ENCODE measurements at regions not wholly inside any gene's neighbourhood (a gene's known extent, or its start where the extent isn't known, plus 50 kb on each side); places are given as distances from the start of the nearest gene placed in this dataset.

GRCh38 chr20:12824328-12825225 lies 184.2 kb upstream of the SPTLC3 start:
- H3K36me3 ChIP-seq, result no peaks in the 10 kb centered on the region
- H3K4me1 ChIP-seq, result peaks cover 0 to 4% (median 0%) of the 10 kb centered on the region in 3 donors
- no peaks in the 10 kb centered on the region for H3K27me3 ChIP-seq
- no peak for DNase-seq
- 29 to 31% methylated on average over 6 of the region's 6 CpGs for WGBS, 2 donors
- TF ChIP-seq CTCF (IDR thresholded peaks at IDR 0.05), result no peak
- no peak for TF ChIP-seq POLR2A (IDR thresholded peaks at IDR 0.05)
- no peak overlapping the region for H3K27ac ChIP-seq
- intact Hi-C loops (cut with DNase I), result no loop called here
- H3K9me3 ChIP-seq, result no peaks in the 10 kb centered on the region
- H3K4me3 ChIP-seq, result no peak overlapping the region

GRCh38 chr20:12825226-12825595 lies 183.6 kb upstream of the SPTLC3 start:
- intact Hi-C loops (cut with DNase I), result no loop called here
- no peaks in the 10 kb centered on the region for H3K27me3 ChIP-seq
- no peak for DNase-seq
- H3K4me1 ChIP-seq, result peaks cover 0 to 4% (median 0%) of the 10 kb centered on the region in 3 donors
- 64 to 66% methylated on average over 6 of the region's 6 CpGs for WGBS, 2 donors
- H3K9me3 ChIP-seq, result no peaks in the 10 kb centered on the region
- H3K27ac ChIP-seq, result no peak overlapping the region
- H3K36me3 ChIP-seq, result no peaks in the 10 kb centered on the region
- TF ChIP-seq CTCF (IDR thresholded peaks at IDR 0.05) (no peak), POLR2A (IDR thresholded peaks at IDR 0.05) (no peak)
- no peak overlapping the region for H3K4me3 ChIP-seq

- no peaks in the 10 kb centered on the region for H3K9me3 ChIP-seq
- peaks cover 0 to 4% (median 0%) of the 10 kb centered on the region in 3 donors for H3K4me1 ChIP-seq
- 18 to 28% methylated on average over 2 of the region's 2 CpGs for WGBS, 2 donors
- intact Hi-C loops (cut with DNase I), result no loop called here
- no peak overlapping the region for H3K4me3 ChIP-seq
- no peak for TF ChIP-seq CTCF (IDR thresholded peaks at IDR 0.05)
- TF ChIP-seq POLR2A (IDR thresholded peaks at IDR 0.05), result no peak
- no peaks in the 10 kb centered on the region for H3K27me3 ChIP-seq
- no peak overlapping the region for H3K27ac ChIP-seq
- DNase-seq, result no peak
- no peaks in the 10 kb centered on the region for H3K36me3 ChIP-seq
These were observed 180.9 kb upstream of the SPTLC3 start for GRCh38 chr20:12827816-12828385.

- intact Hi-C loops (cut with DNase I), result no loop called here
- DNase-seq, result no peak
These were observed 179.6 kb upstream of the SPTLC3 start for GRCh38 chr20:12829170-12829569.

More at GRCh38 chr20:12829170-12829569, 179.6 kb upstream of the SPTLC3 start:
- no peaks in the 10 kb centered on the region for H3K9me3 ChIP-seq
- WGBS, 2 donors, result 55 to 63% methylated on average over 5 of the region's 5 CpGs
- H3K36me3 ChIP-seq, result no peaks in the 10 kb centered on the region
- H3K27me3 ChIP-seq, result no peaks in the 10 kb centered on the region
- H3K4me1 ChIP-seq, result peaks cover 0 to under 1% (median 0%) of the 10 kb centered on the region in 3 donors
- H3K27ac ChIP-seq, result no peak overlapping the region
- TF ChIP-seq POLR2A (IDR thresholded peaks at IDR 0.05) (no peak), CTCF (IDR thresholded peaks at IDR 0.05) (no peak)
- no peak overlapping the region for H3K4me3 ChIP-seq
